GM13976 (cell line): ENCODE measurements at regions not wholly inside any gene's neighbourhood (a gene's known extent, or its start where the extent isn't known, plus 50 kb on each side); places are given as distances from the start of the nearest gene placed in this dataset.
"Not testable (repeated sequence)": the region's sequence is repeated elsewhere in the genome, so short reads cannot be mapped to it uniquely, and the experiment has no call there.

Source experiments
- DNase-seq: peaks from one replicate; pipeline ENCODE4 v3.0.0; 2012; ENCODE audit warnings: low spot score
- CTCF ChIP-seq: IDR thresholded peaks from 2 replicates; pipeline ENCODE4 v1.5.1; 2012; ENCODE audit warnings: borderline replicate concordance, mild to moderate bottlenecking; ENCODE audit not compliant: insufficient read depth; ENCODE audit errors: extremely low read depth, missing control alignments, control extremely low read depth
- in situ Hi-C: fragments of 300-500 bp; cut with MboI; formaldehyde crosslinking; loops from one replicate; pipeline ENCODE4 v1.12.0; 2022; ENCODE audit warnings: low sequenced_read_pairs, mixed read lengths, inconsistent platforms; ENCODE audit not compliant: unreplicated experiment

GRCh38 chr5:113742176-113742575 is 228.7 kb downstream of the YTHDC2 start:
- TF ChIP-seq CTCF, result no peak
- DNase-seq, result no peak
- in situ Hi-C loops, result no loop called here

GRCh38 chr5:113742639-113743038 is 229.1 kb downstream of the YTHDC2 start:
- no peak for DNase-seq
- in situ Hi-C loops, result no loop called here
- no peak for TF ChIP-seq CTCF

DNA sequence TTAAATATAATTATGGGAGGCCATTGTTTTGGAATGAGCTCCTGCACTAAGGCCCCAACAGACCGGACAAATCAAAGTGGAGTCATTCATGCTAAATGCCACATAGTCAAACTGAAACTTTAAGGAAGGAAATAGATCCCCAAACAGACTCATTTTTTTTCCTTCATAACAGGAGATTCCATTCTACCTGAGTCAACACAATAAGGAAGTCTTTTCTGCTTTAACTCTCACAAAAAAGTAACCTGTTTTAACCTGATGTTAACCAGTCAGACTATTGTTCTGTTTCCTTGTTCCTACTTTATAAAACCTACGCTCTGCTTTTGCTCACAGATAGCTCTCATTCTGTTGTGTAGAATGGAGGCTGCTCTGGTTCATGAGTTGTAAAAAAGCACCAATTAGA is 234.9 kb downstream of the YTHDC2 start:
- in situ Hi-C loops, result no loop called here
- no peak for DNase-seq

DNA sequence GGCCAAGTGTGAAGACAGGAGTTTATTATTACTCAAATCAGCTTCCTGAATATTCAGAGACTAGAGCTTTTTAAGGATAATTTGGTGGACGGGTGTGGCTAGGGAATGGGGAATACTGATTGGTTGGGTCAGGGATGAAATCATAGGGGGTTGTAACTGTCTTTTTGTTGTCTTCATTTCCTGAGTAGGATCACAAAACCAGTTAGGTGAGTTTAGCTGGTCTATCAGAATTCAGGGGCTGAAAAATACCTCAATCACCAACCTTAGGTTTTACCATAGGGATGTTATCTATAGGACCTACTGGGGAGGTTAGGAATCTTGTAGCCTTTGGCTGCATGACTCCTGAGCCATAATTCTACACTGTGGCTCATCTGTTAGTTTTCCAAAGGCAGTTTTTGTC is 235.8 kb downstream of the YTHDC2 start:
- in situ Hi-C loops, result no loop called here
- TF ChIP-seq CTCF, result no peak

More for the DNA sequence above, 234.9 kb downstream of the YTHDC2 start:
- no peak for TF ChIP-seq CTCF

DNA sequence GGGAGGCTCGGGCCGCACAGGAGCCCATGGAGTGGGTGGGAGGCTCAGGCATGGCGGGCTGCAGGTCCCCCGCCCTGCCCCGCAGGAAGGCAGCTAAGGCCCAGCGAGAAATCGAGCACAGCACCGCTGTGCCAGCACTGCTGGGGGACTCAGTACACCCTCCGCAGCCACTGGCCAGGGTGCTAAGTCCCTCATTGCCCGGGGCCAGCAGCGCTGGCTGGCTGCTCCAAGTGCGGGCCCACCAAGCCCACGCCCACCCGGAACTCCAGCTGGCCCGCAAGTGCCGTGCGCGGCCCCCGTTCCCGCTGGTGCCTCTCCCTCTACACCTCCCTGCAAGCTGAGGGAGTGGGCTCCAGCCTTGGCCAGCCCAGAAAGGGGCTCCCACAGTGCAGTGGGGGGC is 239.7 kb downstream of the YTHDC2 start:
- DNase-seq, in situ Hi-C loops: not testable (repeated sequence)

More for the DNA sequence above, 235.8 kb downstream of the YTHDC2 start:
- DNase-seq, result no peak

- no peak for DNase-seq
- in situ Hi-C loops, result no loop called here
- no peak for TF ChIP-seq CTCF
These were observed 242.0 kb downstream of the YTHDC2 start for GRCh38 chr5:113755516-113755915.

- in situ Hi-C loops, result no loop called here
- DNase-seq, result no peak
- no peak for TF ChIP-seq CTCF
These were observed 244.0 kb downstream of the YTHDC2 start for GRCh38 chr5:113757508-113757907.
